DOHH2 (cell line): ENCODE measurements at regions not wholly inside any gene's neighbourhood (a gene's known extent, or its start where the extent isn't known, plus 50 kb on each side); places are given as distances from the start of the nearest gene placed in this dataset.

Source experiments
- EZH2phosphoT487 ChIP-seq: fragments of 200-600 bp; sonication (generic); IDR thresholded peaks from 2 replicates; pipeline ENCODE4 v1.6.1; 2017; ENCODE audit warnings: borderline replicate concordance, mild to moderate bottlenecking, antibody characterized with exemption, low read length, moderate library complexity, mixed read lengths
- TF ChIP-seq, protein P1 (sequence below): fragments of 200-600 bp; sonication (generic); IDR thresholded peaks from one replicate; pipeline ENCODE4 v1.5.1; 2014; ENCODE audit warnings: antibody characterized with exemption, mild to moderate bottlenecking, low read depth, low read length; ENCODE audit not compliant: poor library complexity, severe bottlenecking

- TF ChIP-seq, protein P1, sequence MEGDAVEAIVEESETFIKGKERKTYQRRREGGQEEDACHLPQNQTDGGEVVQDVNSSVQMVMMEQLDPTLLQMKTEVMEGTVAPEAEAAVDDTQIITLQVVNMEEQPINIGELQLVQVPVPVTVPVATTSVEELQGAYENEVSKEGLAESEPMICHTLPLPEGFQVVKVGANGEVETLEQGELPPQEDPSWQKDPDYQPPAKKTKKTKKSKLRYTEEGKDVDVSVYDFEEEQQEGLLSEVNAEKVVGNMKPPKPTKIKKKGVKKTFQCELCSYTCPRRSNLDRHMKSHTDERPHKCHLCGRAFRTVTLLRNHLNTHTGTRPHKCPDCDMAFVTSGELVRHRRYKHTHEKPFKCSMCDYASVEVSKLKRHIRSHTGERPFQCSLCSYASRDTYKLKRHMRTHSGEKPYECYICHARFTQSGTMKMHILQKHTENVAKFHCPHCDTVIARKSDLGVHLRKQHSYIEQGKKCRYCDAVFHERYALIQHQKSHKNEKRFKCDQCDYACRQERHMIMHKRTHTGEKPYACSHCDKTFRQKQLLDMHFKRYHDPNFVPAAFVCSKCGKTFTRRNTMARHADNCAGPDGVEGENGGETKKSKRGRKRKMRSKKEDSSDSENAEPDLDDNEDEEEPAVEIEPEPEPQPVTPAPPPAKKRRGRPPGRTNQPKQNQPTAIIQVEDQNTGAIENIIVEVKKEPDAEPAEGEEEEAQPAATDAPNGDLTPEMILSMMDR: no peak
- no peak for TF ChIP-seq EZH2phosphoT487
Observed at GRCh38 chr6:137657351-137657911, 163.2 kb upstream of the OLIG3 start.
